ENCODE measurements at regions not wholly inside any gene's neighbourhood (a gene's known extent, or its start where the extent isn't known, plus 50 kb on each side); places are given as distances from the start of the nearest gene placed in this dataset.

DNA sequence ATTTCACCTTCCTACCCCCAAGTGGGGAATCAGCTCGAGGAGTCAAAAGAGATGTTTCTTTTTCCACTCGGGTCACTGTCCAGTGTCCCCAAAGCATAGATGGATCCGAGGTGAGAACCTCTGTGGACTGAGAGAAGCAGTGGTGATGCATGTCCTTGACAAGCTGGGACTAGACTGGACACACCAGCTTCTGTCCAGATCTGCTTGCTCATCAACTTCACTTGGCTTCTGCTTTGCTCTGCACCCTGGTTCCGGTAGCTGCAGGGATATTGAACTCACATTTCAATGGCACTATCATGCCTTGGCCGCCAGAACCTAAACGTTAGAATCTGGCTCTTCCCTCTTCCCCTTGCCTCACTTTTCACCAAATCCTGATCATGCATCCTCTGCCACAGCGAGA, 50.3 kb upstream of the CXCL12 start:
- intact Hi-C loops (cut with DNase I): no loop called here
- no peak for DNase-seq

GRCh38 chr10:44436240-44436639, 51.3 kb upstream of the CXCL12 start:
- no peak for DNase-seq
- intact Hi-C loops (cut with DNase I): no loop called here

GRCh38 chr10:44437840-44438511, 53.1 kb upstream of the CXCL12 start:
- DNase-seq: no peak
- intact Hi-C loops (cut with DNase I): no loop called here

- intact Hi-C loops (cut with DNase I): no loop called here
- DNase-seq: no peak
These were observed 54.5 kb upstream of the CXCL12 start for GRCh38 chr10:44439239-44439957.

- DNase-seq: no peak
These were observed 55.0 kb upstream of the CXCL12 start for GRCh38 chr10:44439958-44440244.

DNA sequence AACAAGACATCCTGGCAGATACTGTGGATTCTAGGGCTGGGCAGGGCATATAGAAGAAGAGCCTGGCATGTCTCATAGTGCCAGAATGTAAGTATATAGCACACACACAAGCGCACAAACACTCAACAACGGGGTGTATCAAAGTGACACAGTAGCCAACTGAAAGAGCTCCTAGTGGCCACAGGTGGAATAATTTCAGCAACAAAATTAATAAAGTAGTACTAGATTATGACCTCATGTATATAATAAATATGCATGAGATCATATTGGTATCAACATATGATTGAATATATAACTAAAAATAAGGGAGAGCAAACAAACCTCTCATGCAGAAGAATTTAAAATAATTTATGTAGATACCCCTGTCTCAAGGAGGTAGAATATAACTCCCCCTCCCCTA, 72.4 kb upstream of the CXCL12 start:
- intact Hi-C loops (cut with DNase I): no loop called here
- DNase-seq: no peak

More at GRCh38 chr10:44439958-44440244, 55.0 kb upstream of the CXCL12 start:
- intact Hi-C loops (cut with DNase I): no loop called here

DNA sequence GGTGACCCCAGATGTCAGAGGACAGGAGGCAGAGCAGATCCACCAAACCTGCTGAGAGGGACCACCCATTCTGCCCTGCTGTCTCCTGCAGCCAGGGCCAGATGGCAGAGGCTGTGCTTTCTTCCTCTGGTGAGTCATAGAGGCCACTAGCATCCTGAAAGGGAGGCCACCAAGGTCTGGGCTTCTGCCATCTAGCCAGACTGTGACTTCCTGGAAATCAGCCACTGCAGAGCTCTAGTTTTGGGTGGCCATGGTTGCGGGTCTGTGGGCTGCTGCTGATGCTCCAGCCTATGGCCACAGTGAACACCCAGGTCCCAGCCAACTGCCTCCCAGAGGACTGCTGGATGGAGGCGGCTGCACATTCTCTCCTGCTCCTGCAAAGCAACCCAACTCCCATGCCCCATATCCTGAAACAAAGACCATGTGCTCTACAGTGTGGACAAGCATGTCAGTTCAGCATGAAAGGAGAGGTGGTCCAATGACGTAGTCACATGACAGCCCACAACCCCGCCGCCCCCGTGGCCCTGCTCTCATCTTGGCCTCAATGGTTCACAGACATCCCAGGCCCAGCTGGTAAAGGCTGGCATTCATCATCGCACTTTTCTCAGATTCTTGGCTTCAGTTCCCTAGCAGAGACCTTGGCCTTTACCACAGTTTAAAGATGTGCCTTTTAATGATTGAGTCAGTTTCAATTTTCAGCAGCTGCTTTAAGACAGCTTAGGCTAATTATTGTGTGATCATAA, 73.9 kb upstream of the CXCL12 start:
- DNase-seq: no peak
- intact Hi-C loops (cut with DNase I): no loop called here

DNA sequence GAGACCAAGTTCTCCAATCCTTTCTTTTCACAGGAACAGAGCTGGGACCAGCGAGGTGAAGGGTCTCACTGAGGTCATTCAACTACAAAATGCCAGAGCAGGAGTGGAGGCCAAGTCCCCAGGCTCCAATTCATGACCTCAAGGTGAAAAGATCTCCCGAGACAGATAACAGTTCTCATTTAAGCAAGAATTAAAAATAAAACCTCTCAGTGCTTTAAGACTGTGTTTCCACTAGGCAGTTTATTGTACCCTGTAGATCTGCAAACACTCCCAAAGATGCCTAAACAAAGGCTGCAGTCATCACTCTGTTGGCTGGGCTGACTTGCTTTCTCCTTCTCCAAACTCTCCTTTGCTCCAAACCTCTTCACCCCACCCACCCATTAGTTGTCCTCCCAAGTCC, 74.8 kb upstream of the CXCL12 start:
- intact Hi-C loops (cut with DNase I): no loop called here
- DNase-seq: no peak

GRCh38 chr10:44460416-44460815, 75.5 kb upstream of the CXCL12 start:
- no peak for DNase-seq
- intact Hi-C loops (cut with DNase I): no loop called here

- DNase-seq: no peak
- intact Hi-C loops (cut with DNase I): no loop called here
These were observed 77.5 kb upstream of the CXCL12 start for GRCh38 chr10:44462338-44462914.

- DNase-seq: no peak
These were observed 78.7 kb upstream of the CXCL12 start for GRCh38 chr10:44463511-44464121.

GRCh38 chr10:44464503-44464902, 79.6 kb upstream of the CXCL12 start:
- intact Hi-C loops (cut with DNase I): no loop called here
- no peak for DNase-seq

More at GRCh38 chr10:44463511-44464121, 78.7 kb upstream of the CXCL12 start:
- intact Hi-C loops (cut with DNase I): no loop called here

DNA sequence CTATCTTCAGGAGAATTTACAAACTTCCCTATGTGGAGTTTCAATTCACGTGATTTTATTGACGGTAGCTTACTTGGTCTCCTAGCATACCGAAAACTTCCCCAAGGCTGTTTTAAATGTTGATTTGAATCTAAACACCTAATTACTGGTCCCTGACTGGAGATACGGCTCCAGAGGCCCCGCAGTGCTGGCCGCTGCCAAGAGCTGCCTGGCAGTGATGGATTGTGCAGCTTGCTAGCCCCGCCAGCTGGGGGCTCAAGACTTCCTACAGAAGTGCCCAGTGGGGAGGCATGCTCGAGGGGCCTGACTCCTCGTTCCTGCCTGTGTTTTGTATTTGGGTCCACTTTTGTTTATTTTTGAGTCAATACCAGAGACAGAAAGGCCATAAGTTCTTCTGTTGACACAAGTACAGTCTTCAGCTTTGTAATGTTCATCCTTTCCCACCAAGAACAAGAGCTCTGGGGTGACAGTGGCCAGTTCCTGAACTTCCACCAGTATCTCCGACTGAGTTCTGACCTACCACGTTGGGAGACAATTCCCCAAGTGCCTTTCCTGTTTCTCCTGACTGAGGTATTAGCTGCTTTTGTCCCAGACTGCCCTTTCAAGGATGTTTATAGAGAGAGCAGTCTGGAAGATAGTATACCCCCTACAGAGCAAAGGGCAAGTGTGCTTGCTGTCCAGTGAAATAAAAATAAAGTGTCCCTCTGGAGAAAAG, 80.7 kb upstream of the CXCL12 start:
- intact Hi-C loops (cut with DNase I): no loop called here
- DNase-seq: no peak

DNA sequence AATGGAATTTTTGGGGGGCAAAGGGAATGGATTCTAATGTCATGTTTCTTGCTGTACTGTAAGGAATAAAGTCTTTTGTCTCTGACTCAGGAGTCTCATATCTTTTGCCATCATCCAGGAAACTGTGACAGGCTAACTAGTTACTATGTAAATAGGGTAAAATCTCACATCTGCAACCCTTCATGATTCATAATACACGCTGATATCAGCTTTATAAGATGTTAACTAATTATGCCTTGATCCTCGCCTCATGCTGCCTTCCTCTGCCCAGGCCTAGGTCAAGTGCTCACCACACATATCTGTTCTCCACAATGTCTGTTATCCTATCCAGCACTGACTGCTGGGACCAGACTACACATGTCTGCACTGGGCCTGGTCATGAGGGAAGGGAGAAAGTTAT, 81.3 kb upstream of the CXCL12 start:
- DNase-seq: no peak
- intact Hi-C loops (cut with DNase I): no loop called here

DNA sequence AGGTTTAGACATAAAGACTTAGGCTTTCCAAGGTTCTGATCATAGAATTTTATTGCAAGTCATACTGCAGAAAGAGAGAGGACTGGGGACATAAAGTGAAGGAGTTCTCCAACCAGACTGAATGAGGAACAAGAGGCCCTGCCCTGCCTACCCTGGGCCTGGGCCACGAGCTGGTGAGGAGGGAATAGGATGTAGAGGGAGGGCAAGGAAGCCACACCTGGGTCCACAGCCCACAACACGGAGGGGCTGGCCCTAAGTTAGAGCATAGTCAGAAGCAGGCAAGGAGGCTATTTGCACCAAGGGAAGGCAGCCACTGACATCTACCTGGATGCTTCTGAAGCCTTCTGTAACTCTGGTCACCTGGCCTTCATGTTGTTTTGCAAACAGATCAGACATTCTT, 82.2 kb upstream of the CXCL12 start:
- intact Hi-C loops (cut with DNase I): no loop called here
- DNase-seq: no peak

DNA sequence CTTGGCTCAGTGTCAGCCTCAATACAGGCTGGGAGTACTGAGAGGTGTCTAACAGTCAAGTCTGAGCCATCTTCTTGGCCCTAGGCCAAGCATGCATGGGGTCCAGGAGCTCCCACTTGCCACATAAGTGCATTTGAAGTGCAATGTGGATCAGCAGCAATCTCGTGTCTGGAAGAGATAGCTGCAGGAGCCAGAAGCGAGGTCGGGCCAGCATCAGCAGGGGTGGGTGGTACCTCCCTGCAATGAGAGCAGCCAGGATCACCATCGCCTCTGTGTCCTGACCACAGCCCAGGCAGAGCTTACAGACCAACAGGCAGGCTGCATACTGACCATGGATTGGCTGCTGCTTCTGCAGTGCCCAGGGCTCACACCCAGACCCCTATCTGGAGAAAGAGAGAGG, 83.0 kb upstream of the CXCL12 start:
- intact Hi-C loops (cut with DNase I): no loop called here
- no peak for DNase-seq

DNA sequence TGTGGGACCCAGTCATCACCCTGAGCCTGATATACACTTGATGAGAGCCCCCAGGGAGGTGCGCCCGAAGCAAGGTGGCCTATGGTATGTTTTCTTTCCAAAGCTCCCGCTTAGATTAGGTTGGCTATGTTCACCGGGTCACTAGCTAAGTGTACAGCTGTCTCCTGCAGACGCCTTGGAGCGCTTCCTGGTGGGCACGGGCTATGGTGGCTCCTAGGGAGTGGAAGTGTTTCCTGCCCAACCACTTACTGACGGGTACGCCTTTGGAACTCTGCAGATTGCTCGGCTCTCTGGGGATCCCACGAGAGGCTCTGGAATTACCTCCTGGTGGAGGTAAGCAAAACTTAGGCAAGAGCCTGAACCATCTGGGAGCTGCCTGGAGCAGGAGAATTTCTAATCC, 83.6 kb upstream of the CXCL12 start:
- intact Hi-C loops (cut with DNase I): no loop called here
- DNase-seq: no peak

GRCh38 chr10:44468965-44469364, 84.1 kb upstream of the CXCL12 start:
- no peak for DNase-seq
- intact Hi-C loops (cut with DNase I): no loop called here

DNA sequence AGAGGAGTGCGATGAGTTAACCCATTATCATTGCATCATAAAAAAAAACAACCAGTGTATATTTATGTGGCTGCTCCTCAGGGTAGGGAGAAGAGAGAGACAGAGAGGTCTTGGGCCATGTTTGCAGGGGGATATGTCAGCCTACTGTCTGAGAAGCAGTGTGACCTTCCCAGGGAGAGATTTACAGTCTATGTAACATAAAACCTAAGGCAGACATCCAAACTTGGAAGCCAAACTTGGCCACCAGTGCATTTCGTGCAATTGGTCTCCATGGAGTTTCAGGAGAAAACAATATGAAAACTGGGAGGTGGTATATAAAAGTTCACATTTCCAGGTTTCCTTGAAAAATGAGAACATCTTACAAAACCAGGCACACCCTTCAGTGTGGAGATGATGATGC, 85.9 kb upstream of the CXCL12 start:
- intact Hi-C loops (cut with DNase I): no loop called here
- no peak for DNase-seq

- intact Hi-C loops (cut with DNase I): no loop called here
- no peak for DNase-seq
These were observed 86.5 kb upstream of the CXCL12 start for GRCh38 chr10:44471410-44471809.

DNA sequence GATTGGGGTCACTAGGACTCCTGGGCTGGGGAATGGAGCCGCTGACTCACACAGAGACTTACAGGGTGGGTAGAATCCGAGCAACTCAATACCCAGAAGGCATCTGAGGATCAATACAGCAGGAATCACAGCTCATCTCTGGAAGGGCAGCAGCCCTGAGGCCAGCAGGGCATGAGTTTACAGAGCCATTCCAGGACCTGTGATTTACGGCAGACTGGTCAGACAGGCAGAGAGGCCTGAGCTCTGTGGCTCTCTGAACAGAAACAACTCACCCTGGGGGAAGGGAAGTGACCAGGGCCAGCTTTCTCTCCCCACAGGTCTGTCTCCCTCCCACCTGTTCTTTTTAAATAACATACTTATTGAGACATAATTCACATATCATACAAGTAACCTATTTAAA, 88.2 kb upstream of the CXCL12 start:
- intact Hi-C loops (cut with DNase I): no loop called here

More for the DNA sequence above, 88.2 kb upstream of the CXCL12 start:
- no peak for DNase-seq
